NCI-H345 (cell line): ENCODE measurements at regions not wholly inside any gene's neighbourhood (a gene's known extent, or its start where the extent isn't known, plus 50 kb on each side); places are given as distances from the start of the nearest gene placed in this dataset.
"Not testable (repeated sequence)": the region's sequence is repeated elsewhere in the genome, so short reads cannot be mapped to it uniquely, and the experiment has no call there.

Experiments
- DNase-seq: peaks from one replicate; lab custom pipeline; 2025; lab: John Stamatoyannopoulos, UW

GRCh38 chr4:111136438-111136837, 513.6 kb upstream of the PITX2 start:
- peak; percentile 5 for DNase-seq

- no peak for DNase-seq
Observed at GRCh38 chr4:111136967-111137366, 514.1 kb upstream of the PITX2 start.

DNA sequence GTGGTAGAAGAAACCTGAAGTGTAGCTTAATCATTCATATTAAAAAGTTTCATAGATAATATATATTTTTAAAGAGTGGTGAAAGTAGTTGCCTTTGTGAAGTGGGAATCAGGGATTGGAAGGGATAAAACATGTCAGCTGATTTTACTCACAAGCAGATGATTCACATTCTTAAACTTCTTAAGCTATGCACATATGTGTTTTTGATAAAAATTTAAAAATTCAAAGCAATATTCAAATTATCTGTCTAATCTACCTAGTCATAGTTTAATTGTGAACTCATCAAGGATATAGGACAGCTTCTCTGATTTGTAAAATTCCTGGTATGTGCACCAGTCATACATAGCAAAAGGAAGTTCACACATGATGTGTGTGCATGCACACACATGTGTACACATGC, 520.6 kb upstream of the PITX2 start:
- DNase-seq = no peak

DNA sequence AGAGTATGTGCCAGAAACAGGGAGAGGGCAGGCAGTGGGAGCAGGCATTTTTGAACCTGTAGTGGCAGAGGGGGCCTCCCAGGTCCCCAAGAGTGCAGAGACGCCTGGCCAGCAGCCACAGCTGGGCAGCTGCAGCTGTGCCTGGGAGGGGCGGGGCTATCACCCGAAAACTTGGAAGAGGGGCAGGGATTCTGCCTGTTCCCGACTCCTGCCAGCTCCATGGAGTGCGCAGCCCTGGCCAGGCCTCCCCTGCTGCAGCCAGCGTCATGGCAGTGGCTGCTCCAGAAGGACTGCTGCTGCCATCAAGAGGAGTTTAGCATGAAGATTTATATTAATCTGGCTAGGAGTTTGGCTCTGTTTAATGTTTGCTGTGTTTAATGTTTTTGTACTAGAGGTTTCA, 532.1 kb upstream of the PITX2 start:
- DNase-seq = no peak

GRCh38 chr4:111164556-111164955, 541.7 kb upstream of the PITX2 start:
- not testable (repeated sequence) for DNase-seq

DNA sequence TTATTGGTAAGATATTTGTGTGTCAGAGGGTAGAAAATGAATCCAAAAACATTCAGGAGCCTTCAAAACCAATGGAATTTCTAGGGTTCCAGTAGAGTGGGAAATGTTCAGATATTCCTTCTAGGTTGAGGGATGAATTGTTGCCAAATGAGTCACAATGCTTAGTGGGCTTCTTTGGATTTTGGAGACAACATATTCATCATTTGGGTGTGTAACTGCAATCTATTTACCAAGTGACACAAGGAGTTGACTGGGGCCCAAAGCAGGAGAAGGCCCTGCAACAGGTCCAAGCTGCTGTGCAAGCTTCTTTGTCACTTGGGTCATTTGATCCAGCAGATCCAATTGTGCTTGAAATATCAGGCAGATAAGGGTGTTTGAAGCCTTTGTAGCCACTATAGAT, 551.5 kb upstream of the PITX2 start:
- DNase-seq = no peak

GRCh38 chr4:111178231-111178630, 555.4 kb upstream of the PITX2 start:
- DNase-seq = no peak

DNA sequence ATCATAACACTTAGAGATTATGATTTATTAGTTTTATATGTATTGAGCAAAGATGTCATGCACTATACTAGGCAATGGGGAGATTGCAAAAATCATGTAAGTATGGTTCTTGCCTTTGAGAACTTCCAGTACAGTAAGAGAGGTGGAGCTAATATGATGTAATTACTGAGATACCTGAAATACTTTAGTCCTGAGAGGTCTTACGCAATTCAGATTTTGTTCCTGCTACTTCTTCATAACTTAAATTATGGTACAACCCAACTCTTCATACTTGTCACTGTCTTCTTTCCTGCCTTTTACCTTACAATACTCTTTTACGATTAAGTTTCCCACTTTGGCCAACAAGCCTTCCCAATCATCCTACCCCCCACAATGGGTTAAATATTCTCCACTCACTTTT, 564.2 kb upstream of the PITX2 start:
- DNase-seq = no peak

DNA sequence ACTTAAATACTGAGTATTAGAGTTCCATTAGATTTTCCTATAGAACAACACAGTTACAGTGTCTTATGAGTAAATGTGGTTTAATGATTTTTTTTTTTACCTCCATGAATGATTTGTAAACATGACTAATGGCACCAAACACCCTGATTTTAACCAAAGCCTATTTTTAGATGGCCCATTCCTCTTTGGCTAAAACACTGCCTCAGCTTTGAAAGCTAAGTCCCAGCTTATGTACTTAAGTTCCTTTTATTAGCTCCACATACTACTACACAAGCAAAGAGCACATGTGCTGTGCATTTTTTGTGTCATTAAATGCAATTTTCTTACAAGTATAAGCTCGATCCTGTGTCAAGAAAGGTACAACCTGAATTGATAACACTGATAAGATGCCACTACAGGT, 575.6 kb upstream of the PITX2 start:
- no peak for DNase-seq

GRCh38 chr4:111204797-111205196, 581.9 kb upstream of the PITX2 start:
- DNase-seq = no peak

DNA sequence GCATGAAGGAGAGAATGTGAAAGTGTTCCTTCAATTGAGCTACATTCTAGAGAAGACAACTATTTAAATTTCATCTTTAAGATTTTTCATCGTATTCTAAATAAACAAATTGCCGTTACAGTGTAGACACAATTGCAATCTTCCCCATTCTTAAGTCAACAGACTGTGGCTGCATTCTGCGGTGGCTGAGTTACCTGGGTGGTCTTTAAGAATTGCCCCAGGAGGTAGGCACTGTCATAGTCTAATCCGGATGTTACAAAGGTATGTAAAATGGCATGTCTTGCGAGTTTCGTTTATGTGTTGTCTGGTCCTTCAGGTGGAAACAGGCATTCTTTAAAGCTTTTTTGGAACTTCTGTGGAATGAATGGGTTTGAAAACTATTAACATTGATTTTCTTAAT, 586.1 kb upstream of the PITX2 start:
- DNase-seq = no peak

DNA sequence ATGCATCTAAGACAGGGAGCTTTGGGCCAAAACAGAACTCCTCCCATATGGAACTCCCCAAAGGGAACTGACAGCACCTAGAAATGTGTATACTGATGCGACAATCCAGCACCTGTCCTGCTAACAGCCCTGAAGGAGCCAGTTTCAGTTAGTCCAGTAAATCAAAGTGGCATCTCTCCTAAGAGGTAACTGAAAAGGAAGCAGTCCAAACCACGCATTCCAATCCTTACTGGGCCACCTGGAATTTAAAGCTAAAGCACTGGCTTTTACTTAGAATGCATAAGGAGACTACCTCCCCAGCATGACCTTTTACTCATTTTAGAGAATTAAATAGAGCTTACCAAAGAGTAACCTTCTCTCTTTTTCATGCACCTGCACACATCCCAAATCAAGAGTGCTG, 586.8 kb upstream of the PITX2 start:
- no peak for DNase-seq

DNA sequence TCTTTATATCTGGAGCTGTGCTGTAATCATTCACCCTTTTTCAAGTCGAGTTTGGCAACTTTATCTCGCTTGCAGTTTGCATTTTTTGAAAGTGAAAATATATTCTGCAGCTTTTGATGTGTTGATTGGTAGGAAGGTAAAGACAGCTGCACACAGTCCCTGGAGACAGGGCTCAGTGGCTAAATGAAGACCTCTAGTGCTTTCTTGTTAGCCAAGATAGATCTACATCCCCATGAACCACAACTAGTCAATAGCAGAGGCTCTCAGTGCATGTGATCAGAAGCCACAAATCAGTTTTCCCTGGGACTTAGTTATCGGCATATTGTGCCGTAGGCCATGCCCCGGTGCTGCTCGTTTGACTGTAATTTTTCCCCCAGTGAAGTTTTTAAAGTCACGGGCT, 587.7 kb upstream of the PITX2 start:
- no peak for DNase-seq

DNA sequence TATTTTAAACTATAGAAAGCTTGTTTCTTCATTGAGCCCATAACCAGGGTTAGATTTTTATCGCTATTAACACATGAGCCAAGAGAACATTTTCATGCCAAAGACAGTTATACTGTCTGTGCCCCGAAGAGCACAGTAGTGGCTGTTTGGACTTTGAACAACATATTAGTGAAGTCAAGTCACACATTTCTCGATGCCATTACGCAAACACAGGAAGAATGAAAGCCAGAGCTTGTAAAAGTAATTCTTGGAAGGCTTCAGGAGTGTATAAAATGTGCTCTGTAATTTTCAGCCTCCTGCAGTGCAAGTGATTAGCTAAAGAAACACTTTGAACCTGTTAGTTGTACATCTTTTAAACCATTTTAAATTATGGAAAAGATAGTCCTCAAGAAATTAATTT, 590.7 kb upstream of the PITX2 start:
- no peak for DNase-seq

DNA sequence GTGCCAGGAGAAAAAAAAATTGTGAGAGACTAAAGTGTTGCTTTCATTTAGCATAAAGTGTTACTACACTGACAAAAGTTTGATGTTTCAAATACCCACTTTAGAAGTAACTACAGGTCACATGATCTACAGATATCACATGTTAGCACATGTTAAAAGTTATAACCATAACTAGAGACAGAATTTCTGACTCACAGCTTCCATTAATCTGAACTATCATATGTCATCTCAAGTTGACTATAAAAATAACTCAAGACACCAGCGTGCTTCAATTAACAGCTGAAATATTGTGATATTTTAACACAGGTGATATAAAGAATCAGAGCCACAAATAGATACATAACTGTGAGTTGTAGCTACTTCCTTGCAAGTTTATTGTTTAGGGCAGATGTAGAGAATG, 591.5 kb upstream of the PITX2 start:
- no peak for DNase-seq

GRCh38 chr4:111215755-111216154, 592.9 kb upstream of the PITX2 start:
- no peak for DNase-seq

GRCh38 chr4:111216791-111217190, 593.9 kb upstream of the PITX2 start:
- no peak for DNase-seq

DNA sequence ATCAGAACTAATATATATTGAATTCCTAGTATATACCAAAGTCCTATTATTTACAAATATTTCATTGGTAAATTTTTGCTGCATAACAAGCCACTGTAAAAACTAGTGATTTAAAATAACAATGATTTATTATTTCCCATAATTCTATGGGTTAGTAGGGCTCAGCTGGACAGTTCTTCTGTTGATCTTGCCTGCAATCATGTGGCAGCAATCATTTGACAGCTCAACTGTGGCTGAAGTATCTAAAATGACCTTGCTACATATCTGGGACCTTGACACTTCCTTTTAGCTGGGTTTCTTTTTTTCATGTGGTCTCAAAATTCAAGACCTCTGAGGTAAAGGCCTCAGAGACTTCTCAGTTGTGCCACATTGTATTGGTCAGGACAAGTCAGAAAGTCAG, 598.5 kb upstream of the PITX2 start:
- no peak for DNase-seq

- no peak for DNase-seq
Observed at GRCh38 chr4:111228396-111228795, 605.5 kb upstream of the PITX2 start.

DNA sequence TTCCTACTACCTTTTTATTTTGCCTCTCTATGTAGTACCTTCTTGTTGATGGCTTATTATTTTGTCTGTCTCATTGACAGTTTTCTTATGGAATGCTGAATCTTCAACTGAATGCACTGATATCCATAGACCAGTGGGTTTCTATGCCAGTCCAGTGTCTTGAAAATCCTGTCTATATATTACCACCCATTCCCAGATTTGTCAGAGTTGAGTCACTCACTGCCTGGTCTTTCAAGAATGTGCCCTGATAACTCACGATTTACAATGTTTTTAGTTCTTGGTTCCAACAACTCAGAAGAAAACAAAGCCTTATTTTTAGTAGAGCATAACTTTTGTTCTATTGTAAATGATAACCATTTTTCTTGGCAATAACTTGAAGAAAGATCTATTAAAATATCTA, 606.0 kb upstream of the PITX2 start:
- no peak for DNase-seq

GRCh38 chr4:111230265-111230664, 607.4 kb upstream of the PITX2 start:
- no peak for DNase-seq

- DNase-seq = no peak
Observed at GRCh38 chr4:111231281-111231680, 608.4 kb upstream of the PITX2 start.

DNA sequence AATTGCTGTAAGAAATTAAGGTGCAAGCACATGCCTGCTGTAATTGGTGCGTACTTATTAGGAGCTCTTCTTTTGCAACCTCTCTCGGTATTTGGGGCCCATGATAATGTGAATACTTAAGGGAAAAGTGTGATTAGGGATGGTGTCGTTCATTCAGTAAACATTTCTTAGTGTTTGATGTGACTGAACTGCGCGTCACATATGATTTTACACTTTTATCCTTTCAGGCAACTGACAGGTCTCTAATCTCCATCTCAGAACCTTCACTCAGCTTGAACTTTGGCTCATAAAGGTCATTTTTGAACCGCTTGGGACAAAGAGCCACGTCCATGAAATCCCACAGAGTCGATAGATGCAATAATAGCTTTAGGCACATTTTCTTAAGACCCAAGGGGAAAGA, 612.1 kb upstream of the PITX2 start:
- DNase-seq = no peak

DNA sequence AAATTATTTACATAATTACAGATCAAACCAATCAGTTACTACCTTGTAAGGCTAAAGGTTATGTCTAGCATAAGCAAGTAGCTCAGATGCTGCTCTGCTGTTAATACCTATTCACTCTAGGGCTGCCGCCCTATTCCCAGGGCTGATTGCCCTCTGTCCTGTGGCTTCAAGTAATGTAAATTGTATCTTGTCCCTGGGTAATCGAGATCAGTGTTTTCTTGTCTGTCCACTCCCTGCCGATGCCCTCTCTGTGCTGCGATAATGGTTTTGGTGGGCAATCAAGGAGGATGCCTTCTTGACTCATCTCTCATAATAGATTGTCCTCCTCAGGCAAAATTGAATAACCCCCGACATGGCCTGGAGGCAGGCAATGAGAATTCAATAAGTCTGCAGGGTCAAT, 641.0 kb upstream of the PITX2 start:
- no peak for DNase-seq

DNA sequence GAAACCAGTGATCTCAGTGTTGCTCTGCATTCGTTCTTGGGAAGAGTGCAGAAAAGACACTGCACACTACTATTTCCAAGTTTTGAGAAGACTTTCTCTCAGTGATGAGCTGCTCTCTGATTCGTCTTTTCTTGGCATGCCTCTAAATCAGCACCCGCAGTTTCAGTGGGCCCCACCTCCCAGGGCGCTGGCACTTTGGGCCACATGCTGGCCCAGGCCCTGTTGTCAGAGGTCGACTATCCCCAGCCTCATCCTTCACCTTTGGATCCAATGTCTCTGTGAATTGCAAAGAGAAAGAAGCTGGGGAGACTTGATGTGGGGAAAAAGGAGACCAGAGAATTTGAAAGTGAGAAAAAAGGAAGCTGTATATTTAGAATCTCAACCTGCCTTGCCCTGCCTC, 644.1 kb upstream of the PITX2 start:
- DNase-seq = no peak
